Tibial artery (tissue), 4 donors: ENCODE measurements at regions not wholly inside any gene's neighbourhood (a gene's known extent, or its start where the extent isn't known, plus 50 kb on each side); places are given as distances from the start of the nearest gene placed in this dataset.

Source experiments
- DNase-seq, 2 donors: peaks; one replicate each; pipeline ENCODE4 v3.0.0-alpha.2; 2019
- H3K27ac ChIP-seq, 2 donors: fragments of 200-600 bp; sonication (generic) in 1 of 2; 1 replicate in 1 of 2; 2 replicates in 1 of 2; pipeline ENCODE4 v1.5.1; 2018 to 2019; ENCODE audit warnings: mild to moderate bottlenecking in 1 of 2
- H3K27me3 ChIP-seq, 2 donors: fragments of 200-600 bp; sonication (generic) in 1 of 2; one replicate each; pipeline versions ENCODE4 v1.5.1 to v1.6.0; 2016 to 2019
- H3K36me3 ChIP-seq, 3 donors: fragments of 200-600 bp; sonication (generic) in 2 of 3; one replicate each; pipeline ENCODE4 v1.5.1; 2016 to 2019; ENCODE audit warnings: mild to moderate bottlenecking in 2 of 3
- H3K4me1 ChIP-seq, 4 donors: fragments of 200-600 bp; sonication (generic) in 2 of 4; 1 replicate in 3 of 4; 2 replicates in 1 of 4; pipeline ENCODE4 v1.5.1; 2016 to 2019
- H3K4me3 ChIP-seq, 2 donors: fragments of 200-600 bp; sonication (generic) in 1 of 2; 1 replicate in 1 of 2; 2 replicates in 1 of 2; pipeline ENCODE4 v1.5.1; 2018 to 2019; ENCODE audit warnings: mild to moderate bottlenecking in 2 of 2
- H3K9me3 ChIP-seq, 3 donors: fragments of 200-600 bp; sonication (generic) in 1 of 3; one replicate each; pipeline ENCODE4 v1.5.1; 2016 to 2019
- intact Hi-C: fragments of 100-400 bp; cut with DNase I; formaldehyde crosslinking; loops from one replicate; pipeline ENCODE4 v1.15.0; 2023; ENCODE audit warnings: low total_unique reads
- TF ChIP-seq, protein P1 (sequence below), 2 experiments: fragments of 200-600 bp in 1 of 2; fragments of 450-650 bp in 1 of 2; IDR thresholded peaks; one replicate each; pipeline ENCODE4 v1.5.1; 2017 to 2019; ENCODE audit warnings: antibody characterized with exemption in 2 of 2, mild to moderate bottlenecking in 1 of 2, moderate library complexity in 1 of 2

DNA sequence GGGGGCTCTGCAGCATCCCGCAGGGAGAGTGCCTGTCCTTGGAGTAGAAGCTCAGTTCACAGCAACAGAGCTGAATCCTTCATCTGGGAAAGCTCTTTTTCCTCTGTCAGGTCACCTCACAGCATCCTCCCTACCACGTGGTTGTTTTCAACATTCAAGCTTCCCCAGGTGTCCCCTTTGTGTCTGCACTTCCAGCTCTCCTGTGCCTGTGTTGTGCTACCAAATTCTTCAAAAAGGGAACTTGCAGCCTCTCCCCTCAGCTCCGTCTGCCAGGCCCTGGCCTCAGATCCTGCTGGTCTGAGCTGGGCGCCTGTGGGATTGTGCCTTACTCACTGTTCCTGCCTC is 108.4 kb downstream of the FOXF2 start:
- Histone ChIP-seq H3K4me1 (no peaks in the 10 kb centered on the region), H3K36me3 (no peaks in the 10 kb centered on the region), H3K27ac (no peak overlapping the region), H3K4me3 (no peak overlapping the region), H3K9me3 (peaks cover 0 to 10% (median 10%) of the 10 kb centered on the region in 3 donors), H3K27me3 (no peaks in the 10 kb centered on the region)
- TF ChIP-seq, protein P1, sequence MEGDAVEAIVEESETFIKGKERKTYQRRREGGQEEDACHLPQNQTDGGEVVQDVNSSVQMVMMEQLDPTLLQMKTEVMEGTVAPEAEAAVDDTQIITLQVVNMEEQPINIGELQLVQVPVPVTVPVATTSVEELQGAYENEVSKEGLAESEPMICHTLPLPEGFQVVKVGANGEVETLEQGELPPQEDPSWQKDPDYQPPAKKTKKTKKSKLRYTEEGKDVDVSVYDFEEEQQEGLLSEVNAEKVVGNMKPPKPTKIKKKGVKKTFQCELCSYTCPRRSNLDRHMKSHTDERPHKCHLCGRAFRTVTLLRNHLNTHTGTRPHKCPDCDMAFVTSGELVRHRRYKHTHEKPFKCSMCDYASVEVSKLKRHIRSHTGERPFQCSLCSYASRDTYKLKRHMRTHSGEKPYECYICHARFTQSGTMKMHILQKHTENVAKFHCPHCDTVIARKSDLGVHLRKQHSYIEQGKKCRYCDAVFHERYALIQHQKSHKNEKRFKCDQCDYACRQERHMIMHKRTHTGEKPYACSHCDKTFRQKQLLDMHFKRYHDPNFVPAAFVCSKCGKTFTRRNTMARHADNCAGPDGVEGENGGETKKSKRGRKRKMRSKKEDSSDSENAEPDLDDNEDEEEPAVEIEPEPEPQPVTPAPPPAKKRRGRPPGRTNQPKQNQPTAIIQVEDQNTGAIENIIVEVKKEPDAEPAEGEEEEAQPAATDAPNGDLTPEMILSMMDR (IDR thresholded peaks at IDR 0.05) = no peak
- intact Hi-C loops = no loop called here
- DNase-seq = no peak

DNA sequence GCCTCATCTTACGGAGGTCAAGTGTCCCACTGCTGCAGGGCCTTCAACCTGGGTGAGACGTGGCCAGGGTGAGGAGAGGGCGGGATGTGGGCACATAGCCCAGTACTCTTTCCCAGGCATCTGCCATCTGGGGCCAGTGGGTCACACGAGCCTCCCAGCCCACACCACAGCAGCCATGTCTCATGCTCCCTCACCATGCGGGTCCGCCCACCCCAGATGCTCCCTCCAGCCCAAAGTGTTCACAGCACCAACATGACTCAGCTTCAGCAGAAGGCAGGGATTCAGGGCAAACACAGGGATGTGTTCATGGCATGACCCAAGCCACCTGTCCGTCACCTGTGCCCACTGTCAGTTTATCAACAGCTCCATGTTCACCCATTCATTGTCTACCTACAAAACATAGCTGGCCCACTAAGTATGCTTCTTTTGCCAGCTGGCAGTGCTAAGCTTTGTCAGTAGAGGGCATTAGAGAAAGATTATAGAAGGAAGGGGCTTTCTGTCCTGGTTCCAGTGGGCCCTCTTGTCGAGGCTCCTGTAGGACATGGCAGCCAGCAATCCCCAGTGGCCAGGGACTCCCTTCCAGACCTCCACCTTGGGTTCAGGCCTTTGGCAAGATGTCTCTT is 109.2 kb downstream of the FOXF2 start:
- no peak for DNase-seq
- peaks cover 0 to 10% (median 10%) of the 10 kb centered on the region in 3 donors for H3K9me3 ChIP-seq
- no peak overlapping the region for H3K4me3 ChIP-seq
- TF ChIP-seq, protein P1 (IDR thresholded peaks at IDR 0.05) = no peak
- H3K27ac ChIP-seq = no peak overlapping the region
- H3K27me3 ChIP-seq = no peaks in the 10 kb centered on the region
- H3K36me3 ChIP-seq = no peaks in the 10 kb centered on the region
- H3K4me1 ChIP-seq = no peaks in the 10 kb centered on the region
- intact Hi-C loops = no loop called here

DNA sequence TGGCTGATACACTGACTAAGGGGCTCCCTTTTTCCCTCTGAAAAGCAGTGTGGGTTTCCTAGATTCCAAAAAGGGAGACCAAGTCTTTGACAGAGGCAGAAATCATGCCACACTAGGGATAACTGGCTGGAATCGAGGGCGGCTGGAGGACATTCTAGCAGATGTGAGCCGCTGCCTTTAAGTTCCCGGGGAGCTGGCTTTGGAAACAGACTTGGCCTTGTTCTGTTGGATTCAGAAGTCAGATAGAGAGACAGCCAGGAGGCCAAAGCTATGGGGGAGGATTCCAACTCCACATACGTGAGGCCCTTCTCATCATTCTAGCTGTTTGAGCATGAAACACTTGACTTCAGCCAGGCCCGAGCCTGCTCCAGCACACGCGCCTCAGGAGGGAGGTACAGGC is 109.9 kb upstream of the FOXC1 start:
- no peaks in the 10 kb centered on the region for H3K27me3 ChIP-seq
- peaks cover 0 to 10% (median 10%) of the 10 kb centered on the region in 3 donors for H3K9me3 ChIP-seq
- intact Hi-C loops = no loop called here
- H3K27ac ChIP-seq = no peak overlapping the region
- no peak overlapping the region for H3K4me3 ChIP-seq
- H3K36me3 ChIP-seq = no peaks in the 10 kb centered on the region
- no peak for DNase-seq
- TF ChIP-seq, protein P1 (IDR thresholded peaks at IDR 0.05) = no peak
- H3K4me1 ChIP-seq = peaks cover 0 to 8% (median 0%) of the 10 kb centered on the region in 4 donors

DNA sequence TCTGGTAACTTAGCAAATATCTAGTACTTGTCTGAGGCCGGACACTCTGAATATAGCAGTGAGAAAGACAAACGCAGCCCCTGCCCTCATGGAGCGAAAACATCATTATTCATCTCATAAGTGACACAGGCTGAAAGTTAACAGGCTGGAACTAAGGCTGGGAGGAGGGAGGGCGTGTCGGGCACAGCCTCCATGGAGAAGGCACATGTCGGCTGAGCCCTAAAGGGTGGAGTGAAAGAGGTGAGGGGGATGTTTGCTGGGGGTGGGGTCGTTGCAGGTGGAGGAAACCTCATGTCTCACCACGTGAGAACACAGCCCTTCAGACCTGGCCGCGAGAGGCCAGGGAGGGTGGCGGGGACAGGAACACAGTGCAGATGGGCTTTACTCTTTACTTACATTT is 108.8 kb upstream of the FOXC1 start:
- H3K27ac ChIP-seq = no peak overlapping the region
- DNase-seq = no peak
- TF ChIP-seq, protein P1 (IDR thresholded peaks at IDR 0.05) = no peak
- peaks cover 0 to 8% (median 0%) of the 10 kb centered on the region in 4 donors for H3K4me1 ChIP-seq
- H3K9me3 ChIP-seq = peaks cover 0 to 7% (median 3%) of the 10 kb centered on the region in 3 donors
- no peaks in the 10 kb centered on the region for H3K27me3 ChIP-seq
- intact Hi-C loops = no loop called here
- H3K36me3 ChIP-seq = no peaks in the 10 kb centered on the region
- H3K4me3 ChIP-seq = no peak overlapping the region

DNA sequence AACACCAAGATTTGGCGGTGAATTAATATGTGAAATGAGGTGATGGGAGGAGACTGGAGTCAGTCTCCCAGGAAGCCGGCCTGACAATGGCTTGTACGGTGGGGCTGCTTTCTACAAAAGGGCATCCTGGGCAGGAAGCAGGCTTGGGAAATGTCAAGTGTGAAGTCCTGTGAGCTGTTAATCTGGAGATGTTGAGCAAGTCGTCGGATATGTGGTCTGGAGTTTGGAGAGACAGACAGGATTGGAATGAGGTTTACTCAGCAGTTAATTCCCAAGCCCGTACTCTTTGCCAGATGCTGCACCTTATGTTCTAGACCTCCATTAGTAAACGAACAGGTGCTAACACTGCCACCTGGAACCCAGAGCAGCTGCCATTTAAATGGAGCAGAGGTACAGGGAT is 107.7 kb upstream of the FOXC1 start:
- Histone ChIP-seq H3K4me1 (peaks cover 0 to 8% (median 0%) of the 10 kb centered on the region in 4 donors), H3K4me3 (no peak overlapping the region), H3K36me3 (no peaks in the 10 kb centered on the region), H3K27me3 (no peaks in the 10 kb centered on the region), H3K9me3 (no peaks in the 10 kb centered on the region), H3K27ac (no peak overlapping the region)
- DNase-seq = no peak
- intact Hi-C loops = no loop called here
- TF ChIP-seq, protein P1 (IDR thresholded peaks at IDR 0.05) = no peak

DNA sequence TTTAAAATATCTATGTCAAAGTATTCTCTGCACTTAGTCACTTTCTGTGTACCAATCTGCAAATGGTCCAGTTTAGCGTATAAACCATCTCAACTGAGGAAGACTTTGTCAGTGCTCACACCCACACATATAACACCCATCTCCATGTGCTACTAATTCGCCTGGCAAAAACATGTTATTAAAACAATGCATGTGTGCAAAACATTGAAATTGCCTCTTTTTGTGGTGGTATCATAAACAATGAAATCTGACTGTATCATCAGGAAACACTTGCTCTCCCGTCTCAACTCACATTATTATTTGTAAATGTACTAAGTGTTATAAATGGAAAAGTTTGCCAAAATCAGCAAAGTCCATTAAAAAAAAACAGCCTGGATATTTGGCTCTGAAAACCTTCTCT is 105.9 kb upstream of the FOXC1 start:
- Histone ChIP-seq H3K27ac (no peak overlapping the region), H3K4me3 (no peak overlapping the region), H3K27me3 (no peaks in the 10 kb centered on the region), H3K36me3 (no peaks in the 10 kb centered on the region), H3K9me3 (no peaks in the 10 kb centered on the region), H3K4me1 (peaks cover 0 to 8% (median 0%) of the 10 kb centered on the region in 4 donors)
- DNase-seq = no peak
- intact Hi-C loops = no loop called here
- TF ChIP-seq, protein P1 (IDR thresholded peaks at IDR 0.05) = no peak
